ENCODE measurements at regions not wholly inside any gene's neighbourhood (a gene's known extent, or its start where the extent isn't known, plus 50 kb on each side); places are given as distances from the start of the nearest gene placed in this dataset.
"Not testable (repeated sequence)": the region's sequence is repeated elsewhere in the genome, so short reads cannot be mapped to it uniquely, and the experiment has no call there.

- H3K4me3 Mint-ChIP-seq = no peak overlapping the region
- no peak for ATAC-seq
- H3K27ac Mint-ChIP-seq = no peak overlapping the region
- no peaks in the 10 kb centered on the region for H3K9me3 Mint-ChIP-seq
- no peaks in the 10 kb centered on the region for H3K4me1 Mint-ChIP-seq
- no peak for DNase-seq
- peaks cover 18% of the 10 kb centered on the region for H3K27me3 Mint-ChIP-seq
Measured at GRCh38 chr15:77836121-77836692, 203.5 kb upstream of the LINGO1 start.

GRCh38 chr15:77834276-77834990 lies 201.7 kb upstream of the LINGO1 start:
- H3K27ac Mint-ChIP-seq = peak overlapping the region in 1 of 2 donors; percentile 5
- H3K4me1 Mint-ChIP-seq = no peaks in the 10 kb centered on the region
- peaks cover 1% of the 10 kb centered on the region for H3K27me3 Mint-ChIP-seq

GRCh38 chr15:77832874-77833273 lies 200.2 kb upstream of the LINGO1 start:
- Mint-ChIP-seq H3K27me3 (no peaks in the 10 kb centered on the region), H3K4me1 (no peaks in the 10 kb centered on the region), H3K4me3 (no peak overlapping the region), H3K9me3 (no peaks in the 10 kb centered on the region), H3K27ac (no peak overlapping the region)
- no peak for DNase-seq
- ATAC-seq = no peak

More at GRCh38 chr15:77834276-77834990, 201.7 kb upstream of the LINGO1 start:
- no peak overlapping the region for H3K4me3 Mint-ChIP-seq
- ATAC-seq (no peak), DNase-seq (no peak)
- H3K9me3 Mint-ChIP-seq = no peaks in the 10 kb centered on the region

GRCh38 chr15:77831986-77832385 lies 199.3 kb upstream of the LINGO1 start:
- Mint-ChIP-seq H3K27ac (no peak overlapping the region), H3K27me3 (no peaks in the 10 kb centered on the region), H3K4me3 (no peak overlapping the region), H3K9me3 (no peaks in the 10 kb centered on the region), H3K4me1 (no peaks in the 10 kb centered on the region)
- no peak for ATAC-seq
- no peak for DNase-seq

- peak; percentile 40 for ATAC-seq
- Mint-ChIP-seq H3K4me3 (no peak overlapping the region), H3K27me3 (no peaks in the 10 kb centered on the region), H3K4me1 (no peaks in the 10 kb centered on the region), H3K9me3 (no peaks in the 10 kb centered on the region), H3K27ac (no peak overlapping the region)
- DNase-seq = no peak
Measured at GRCh38 chr15:77830051-77830468, 197.3 kb upstream of the LINGO1 start.

- H3K9me3 Mint-ChIP-seq, H3K4me3 Mint-ChIP-seq, DNase-seq, ATAC-seq, H3K4me1 Mint-ChIP-seq, H3K27me3 Mint-ChIP-seq, H3K27ac Mint-ChIP-seq: not testable (repeated sequence)
Measured at GRCh38 chr15:77829331-77829730, 196.6 kb upstream of the LINGO1 start.

GRCh38 chr15:77827860-77828259 lies 195.1 kb upstream of the LINGO1 start:
- DNase-seq (no peak), ATAC-seq (no peak)
- Mint-ChIP-seq H3K9me3 (no peaks in the 10 kb centered on the region), H3K4me1 (no peaks in the 10 kb centered on the region), H3K27me3 (peaks cover 5% of the 10 kb centered on the region), H3K4me3 (no peak overlapping the region), H3K27ac (peak overlapping the region in 1 of 2 donors; percentile 39)

- DNase-seq (no peak), ATAC-seq (no peak)
- Mint-ChIP-seq H3K27ac (peak overlapping the region in 1 of 2 donors; percentile 45), H3K27me3 (peaks cover 23% of the 10 kb centered on the region), H3K9me3 (no peaks in the 10 kb centered on the region), H3K4me1 (no peaks in the 10 kb centered on the region), H3K4me3 (no peak overlapping the region)
Measured at GRCh38 chr15:77826006-77826695, 193.4 kb upstream of the LINGO1 start.

- Mint-ChIP-seq H3K27me3 (peaks cover 29% of the 10 kb centered on the region), H3K9me3 (no peaks in the 10 kb centered on the region), H3K4me3 (no peak overlapping the region), H3K27ac (no peak overlapping the region), H3K4me1 (no peaks in the 10 kb centered on the region)
- no peak for ATAC-seq
- DNase-seq = no peak
Measured at GRCh38 chr15:77825546-77825945, 192.8 kb upstream of the LINGO1 start.

- Mint-ChIP-seq H3K27me3 (peaks cover 32% of the 10 kb centered on the region), H3K4me1 (no peaks in the 10 kb centered on the region), H3K4me3 (no peak overlapping the region), H3K27ac (no peak overlapping the region), H3K9me3 (no peaks in the 10 kb centered on the region)
- DNase-seq (no peak), ATAC-seq (no peak)
Measured at GRCh38 chr15:77825252-77825542, 192.5 kb upstream of the LINGO1 start.

- no peak for ATAC-seq
Measured at GRCh38 chr15:77824361-77825251, 191.9 kb upstream of the LINGO1 start.

GRCh38 chr15:77823736-77824135 lies 191.0 kb upstream of the LINGO1 start:
- H3K4me1 Mint-ChIP-seq = no peaks in the 10 kb centered on the region
- no peak for ATAC-seq
- DNase-seq = no peak
- H3K27ac Mint-ChIP-seq = no peak overlapping the region
- no peaks in the 10 kb centered on the region for H3K9me3 Mint-ChIP-seq
- H3K27me3 Mint-ChIP-seq = peaks cover 33% of the 10 kb centered on the region
- no peak overlapping the region for H3K4me3 Mint-ChIP-seq

More at GRCh38 chr15:77824361-77825251, 191.9 kb upstream of the LINGO1 start:
- Mint-ChIP-seq H3K27ac (no peak overlapping the region), H3K27me3 (peaks cover 33% of the 10 kb centered on the region), H3K4me3 (no peak overlapping the region), H3K9me3 (no peaks in the 10 kb centered on the region), H3K4me1 (no peaks in the 10 kb centered on the region)
- DNase-seq = no peak

GRCh38 chr15:77822631-77823230 lies 190.0 kb upstream of the LINGO1 start:
- DNase-seq (no peak), ATAC-seq (no peak)
- no peak overlapping the region for H3K27ac Mint-ChIP-seq
- H3K27me3 Mint-ChIP-seq = peaks cover 43% of the 10 kb centered on the region
- no peaks in the 10 kb centered on the region for H3K9me3 Mint-ChIP-seq
- no peak overlapping the region for H3K4me3 Mint-ChIP-seq
- no peaks in the 10 kb centered on the region for H3K4me1 Mint-ChIP-seq

- DNase-seq (no peak), ATAC-seq (no peak)
- Mint-ChIP-seq H3K27me3 (peaks cover 51% of the 10 kb centered on the region), H3K27ac (no peak overlapping the region), H3K4me1 (no peaks in the 10 kb centered on the region), H3K9me3 (no peaks in the 10 kb centered on the region), H3K4me3 (no peak overlapping the region)
Measured at GRCh38 chr15:77821959-77822256, 189.2 kb upstream of the LINGO1 start.

GRCh38 chr15:77821188-77821958 lies 188.7 kb upstream of the LINGO1 start:
- peak; percentile 72 for ATAC-seq
- peaks cover 56% of the 10 kb centered on the region for H3K27me3 Mint-ChIP-seq
- no peaks in the 10 kb centered on the region for H3K4me1 Mint-ChIP-seq
- DNase-seq = peak; percentile 47 to 49
- no peak overlapping the region for H3K4me3 Mint-ChIP-seq
- H3K27ac Mint-ChIP-seq = no peak overlapping the region
- H3K9me3 Mint-ChIP-seq = no peaks in the 10 kb centered on the region

Data from stimulated activated naive CD8-positive, alpha-beta T cell treated with anti-CD3 and anti-CD28 coated beads, Interleukin-15, amount 100 ng/mL, for 72 hours (primary cell).